Esophagus squamous epithelium (tissue), 5 donors: ENCODE measurements at regions not wholly inside any gene's neighbourhood (a gene's known extent, or its start where the extent isn't known, plus 50 kb on each side); places are given as distances from the start of the nearest gene placed in this dataset.
"Not testable (repeated sequence)": the region's sequence is repeated elsewhere in the genome, so short reads cannot be mapped to it uniquely, and the experiment has no call there.

Source experiments
- DNase-seq: peaks from one replicate; lab custom pipeline; 2025; lab: John Stamatoyannopoulos, UW
- H3K27ac ChIP-seq, 4 donors: fragments of 200-600 bp; sonication (generic); one replicate each; pipeline ENCODE4 v1.5.1; 2016 to 2019; ENCODE audit warnings: mild to moderate bottlenecking in 1 of 4
- H3K27me3 ChIP-seq, 4 donors: fragments of 200-600 bp; sonication (generic); 1 replicate in 3 of 4; 2 replicates in 1 of 4; pipeline versions ENCODE4 v1.5.1 to v1.6.0; 2017 to 2021; ENCODE audit warnings: antibody characterized with exemption in 1 of 4
- H3K36me3 ChIP-seq, 3 donors: fragments of 200-600 bp; sonication (generic); one replicate each; pipeline ENCODE4 v1.5.1; 2016 to 2019
- H3K4me1 ChIP-seq, 3 donors: fragments of 200-600 bp; sonication (generic); one replicate each; pipeline ENCODE4 v1.5.1; 2017 to 2019
- H3K4me3 ChIP-seq, 4 donors: fragments of 200-600 bp; sonication (generic); 1 replicate in 3 of 4; 2 replicates in 1 of 4; pipeline ENCODE4 v1.5.1; 2016 to 2019; ENCODE audit warnings: mild to moderate bottlenecking in 2 of 4, moderate library complexity in 1 of 4
- H3K9me3 ChIP-seq, 3 donors: fragments of 200-600 bp; sonication (generic); one replicate each; pipeline ENCODE4 v1.5.1; 2016 to 2019
- CTCF ChIP-seq, 6 experiments: fragments of 450-650 bp in 4 of 6; fragments of 200-600 bp in 2 of 6; sonication (generic) in 2 of 6; IDR thresholded peaks; one replicate each; pipeline ENCODE4 v1.5.1; 2016 to 2019; ENCODE audit warnings: antibody characterized with exemption in 6 of 6, mild to moderate bottlenecking in 4 of 6, moderate library complexity in 4 of 6
- POLR2A ChIP-seq, 4 donors: fragments of 450-650 bp; IDR thresholded peaks; one replicate each; pipeline ENCODE4 v1.6.1; 2017; ENCODE audit warnings: antibody characterized with exemption in 4 of 4, mild to moderate bottlenecking in 4 of 4, moderate library complexity in 3 of 4
- WGBS, 2 donors: methylation state at CpG; one replicate each; pipeline ENCODE4 v1.1.5; 2018; 5-methylcytosine and 5-hydroxymethylcytosine counted together
- intact Hi-C: fragments of 100-400 bp; cut with DNase I; formaldehyde crosslinking; loops from one replicate; pipeline ENCODE4 v1.15.0; 2022
- donor health status: DM: yes; HTN: yes; CAD: no.

DNA sequence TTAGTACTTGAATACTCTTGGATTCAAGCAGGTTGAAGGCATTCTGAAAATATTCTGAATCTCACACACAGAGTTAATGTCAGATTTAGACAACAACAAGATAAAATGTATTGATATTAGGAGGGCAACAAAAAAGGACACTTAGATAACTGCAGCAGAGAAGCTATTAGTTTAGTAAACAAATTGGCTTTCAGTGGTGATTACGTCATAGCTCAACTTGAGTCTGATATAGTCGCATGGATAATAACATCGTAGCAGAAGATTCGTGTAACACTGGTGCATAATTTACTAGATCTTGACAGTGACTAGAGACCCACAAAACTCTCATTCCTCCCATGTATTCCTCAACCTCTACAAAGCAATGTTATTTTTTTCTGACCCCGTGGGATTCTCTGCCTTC lies 268.3 kb downstream of the KCNJ2 start:
- intact Hi-C loops = no loop called here
- H3K4me1 ChIP-seq = no peaks in the 10 kb centered on the region
- no peak for DNase-seq
- H3K9me3 ChIP-seq = no peaks in the 10 kb centered on the region
- H3K27me3 ChIP-seq = no peaks in the 10 kb centered on the region
- no peak overlapping the region for H3K4me3 ChIP-seq
- no peak overlapping the region for H3K27ac ChIP-seq
- TF ChIP-seq POLR2A (IDR thresholded peaks at IDR 0.05) (no peak), CTCF (IDR thresholded peaks at IDR 0.05) (no peak)
- 68 to 80% methylated on average over 5 of the region's 5 CpGs for WGBS, 2 donors
- H3K36me3 ChIP-seq = no peaks in the 10 kb centered on the region

GRCh38 chr17:70446446-70446845 lies 277.1 kb downstream of the KCNJ2 start:
- Histone ChIP-seq H3K36me3 (no peaks in the 10 kb centered on the region), H3K4me3 (no peak overlapping the region), H3K27ac (no peak overlapping the region), H3K9me3 (no peaks in the 10 kb centered on the region), H3K4me1 (no peaks in the 10 kb centered on the region), H3K27me3 (no peaks in the 10 kb centered on the region)
- 80 to 90% methylated on average over 1 of the region's 1 CpG for WGBS, 2 donors
- intact Hi-C loops = no loop called here
- DNase-seq = no peak
- TF ChIP-seq CTCF (IDR thresholded peaks at IDR 0.05) = no peak
- no peak for TF ChIP-seq POLR2A (IDR thresholded peaks at IDR 0.05)

- no peaks in the 10 kb centered on the region for H3K9me3 ChIP-seq
- TF ChIP-seq POLR2A (IDR thresholded peaks at IDR 0.05) (no peak), CTCF (IDR thresholded peaks at IDR 0.05) (no peak)
- no peaks in the 10 kb centered on the region for H3K27me3 ChIP-seq
- DNase-seq = no peak
- no peak overlapping the region for H3K27ac ChIP-seq
- H3K4me3 ChIP-seq = no peak overlapping the region
- H3K4me1 ChIP-seq = no peaks in the 10 kb centered on the region
- intact Hi-C loops = no loop called here
- WGBS, 2 donors = 32 to 34% methylated on average over 2 of the region's 2 CpGs
- H3K36me3 ChIP-seq = no peaks in the 10 kb centered on the region
Measured at GRCh38 chr17:70447588-70447987, 278.3 kb downstream of the KCNJ2 start.

GRCh38 chr17:70453075-70453474 lies 283.7 kb downstream of the KCNJ2 start:
- 92 to 94% methylated on average over 12 of the region's 12 CpGs for WGBS, 2 donors
- H3K36me3 ChIP-seq, H3K4me3 ChIP-seq, H3K27me3 ChIP-seq, DNase-seq, H3K27ac ChIP-seq, H3K4me1 ChIP-seq, intact Hi-C loops, H3K9me3 ChIP-seq: not testable (repeated sequence)

- Histone ChIP-seq H3K27ac (no peak overlapping the region), H3K9me3 (no peaks in the 10 kb centered on the region), H3K36me3 (no peaks in the 10 kb centered on the region), H3K4me3 (no peak overlapping the region), H3K27me3 (no peaks in the 10 kb centered on the region), H3K4me1 (no peaks in the 10 kb centered on the region)
- 82 to 83% methylated on average over 4 of the region's 4 CpGs for WGBS, 2 donors
- DNase-seq = no peak
- intact Hi-C loops = no loop called here
- TF ChIP-seq POLR2A (IDR thresholded peaks at IDR 0.05) = no peak
- TF ChIP-seq CTCF (IDR thresholded peaks at IDR 0.05) = no peak
Measured at GRCh38 chr17:70454377-70454776, 285.0 kb downstream of the KCNJ2 start.

GRCh38 chr17:70454908-70455307 lies 285.6 kb downstream of the KCNJ2 start:
- Histone ChIP-seq H3K4me3 (no peak overlapping the region), H3K27ac (no peak overlapping the region), H3K4me1 (no peaks in the 10 kb centered on the region), H3K27me3 (no peaks in the 10 kb centered on the region), H3K36me3 (no peaks in the 10 kb centered on the region), H3K9me3 (no peaks in the 10 kb centered on the region)
- intact Hi-C loops = no loop called here
- TF ChIP-seq POLR2A (IDR thresholded peaks at IDR 0.05) (no peak), CTCF (IDR thresholded peaks at IDR 0.05) (no peak)
- no peak for DNase-seq
